Lung microvascular endothelial cell (primary cell): ENCODE measurements at regions not wholly inside any gene's neighbourhood (a gene's known extent, or its start where the extent isn't known, plus 50 kb on each side); places are given as distances from the start of the nearest gene placed in this dataset.
A peak's percentile ranks its signal among the peaks of the same experiment; 100 is the strongest.

Source experiments
- DNase-seq, 2 donors: peaks; one replicate each; pipeline versions ENCODE4 v3.0.0 to v3.0.0-alpha.2; 2010; ENCODE audit warnings: low read depth in 2 of 2

DNA sequence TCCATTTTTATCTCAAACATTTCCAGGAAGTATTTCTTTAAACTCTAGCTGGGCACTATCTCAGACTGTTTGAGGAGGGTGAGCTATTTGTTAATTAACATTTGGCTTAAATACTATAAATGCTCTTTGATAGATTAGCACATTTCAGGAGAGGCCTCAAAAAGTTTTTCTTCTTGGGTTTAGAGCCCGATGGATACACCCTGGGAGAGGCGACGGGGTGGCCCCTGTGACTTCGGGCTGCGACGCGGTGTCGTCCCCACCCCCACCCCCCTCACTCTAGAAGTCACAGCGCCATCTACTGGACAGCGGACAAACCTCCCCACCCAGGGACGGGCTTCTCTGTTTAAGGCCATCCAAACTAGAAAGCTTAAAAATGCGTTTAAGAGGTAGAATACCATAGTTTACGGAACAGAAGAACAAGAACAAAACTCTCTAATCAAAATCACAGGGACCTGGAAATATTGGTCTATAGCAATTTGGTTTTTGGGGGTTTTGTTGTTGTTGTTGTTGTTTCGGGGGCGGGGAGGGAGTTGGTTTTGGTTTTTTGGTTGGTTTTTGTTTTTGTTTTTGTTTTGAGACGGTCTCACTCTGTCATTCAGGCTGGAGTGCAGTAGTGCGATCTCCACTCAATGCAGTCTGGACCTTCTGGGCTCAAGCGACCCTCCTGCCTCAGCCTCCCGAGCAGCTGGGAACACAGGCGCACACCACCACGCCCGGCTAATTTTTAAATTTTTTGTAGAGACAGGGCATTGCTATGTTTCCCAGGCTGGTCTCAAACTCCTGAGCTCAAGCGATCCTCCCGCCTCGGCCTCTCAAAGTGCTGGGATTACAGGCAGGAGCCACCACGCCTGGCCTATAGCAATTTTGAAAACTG is 254.4 kb downstream of the C16orf95 start:
- peak; percentile 80 to 95 for DNase-seq

DNA sequence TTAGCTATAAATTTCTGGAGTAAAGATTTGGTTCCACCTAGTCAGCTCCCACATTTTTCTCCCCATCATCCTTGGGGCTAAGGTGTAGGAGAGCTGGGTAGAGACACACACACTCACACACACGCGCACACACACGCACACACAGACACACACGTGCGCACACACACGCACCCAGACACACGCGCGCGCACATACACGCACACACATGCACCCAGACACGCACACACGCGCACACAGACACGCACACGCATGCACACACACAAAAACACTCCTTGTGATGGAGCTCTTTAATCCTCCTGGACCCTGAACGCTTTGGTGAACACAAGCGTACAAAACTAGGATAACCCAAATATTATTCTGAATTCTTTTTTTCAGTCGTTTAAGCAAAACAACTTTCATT is 253.6 kb downstream of the C16orf95 start:
- DNase-seq: peak in 1 of 2 donors; percentile 80

DNA sequence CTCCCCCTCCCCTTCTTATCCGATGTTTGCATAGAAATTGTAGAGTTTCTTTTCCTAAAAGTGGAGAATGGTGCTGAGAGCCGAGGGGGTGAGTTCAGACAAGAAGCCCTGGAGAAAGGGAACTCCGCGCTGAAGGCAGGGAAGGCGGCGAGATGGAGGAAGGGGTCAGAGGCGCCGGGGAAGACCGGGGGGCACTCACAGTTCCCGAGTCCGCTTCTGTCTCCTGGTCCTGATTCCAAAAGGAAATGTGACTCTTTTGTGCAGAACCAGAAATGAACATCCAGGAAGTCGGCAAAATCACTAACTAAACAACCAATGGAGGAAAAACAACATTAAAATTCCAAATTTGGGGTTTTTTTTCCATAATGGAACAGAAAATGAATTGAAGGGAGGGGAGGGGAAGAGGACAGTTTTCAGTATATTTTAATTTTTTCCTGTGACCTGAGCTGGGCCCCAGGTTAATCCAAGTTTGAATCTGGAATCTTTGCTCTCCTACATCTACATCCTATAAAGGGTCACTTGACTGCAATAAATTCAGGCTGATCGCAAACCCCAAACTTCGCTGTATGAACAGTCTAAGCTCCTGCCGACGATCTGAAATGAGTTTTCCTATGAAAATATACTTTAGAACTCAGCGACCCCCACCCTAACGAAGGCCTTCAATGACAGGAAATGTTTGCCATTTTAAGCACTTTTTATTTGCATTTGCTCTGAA is 252.3 kb downstream of the C16orf95 start:
- DNase-seq: peak; percentile 9 to 86

DNA sequence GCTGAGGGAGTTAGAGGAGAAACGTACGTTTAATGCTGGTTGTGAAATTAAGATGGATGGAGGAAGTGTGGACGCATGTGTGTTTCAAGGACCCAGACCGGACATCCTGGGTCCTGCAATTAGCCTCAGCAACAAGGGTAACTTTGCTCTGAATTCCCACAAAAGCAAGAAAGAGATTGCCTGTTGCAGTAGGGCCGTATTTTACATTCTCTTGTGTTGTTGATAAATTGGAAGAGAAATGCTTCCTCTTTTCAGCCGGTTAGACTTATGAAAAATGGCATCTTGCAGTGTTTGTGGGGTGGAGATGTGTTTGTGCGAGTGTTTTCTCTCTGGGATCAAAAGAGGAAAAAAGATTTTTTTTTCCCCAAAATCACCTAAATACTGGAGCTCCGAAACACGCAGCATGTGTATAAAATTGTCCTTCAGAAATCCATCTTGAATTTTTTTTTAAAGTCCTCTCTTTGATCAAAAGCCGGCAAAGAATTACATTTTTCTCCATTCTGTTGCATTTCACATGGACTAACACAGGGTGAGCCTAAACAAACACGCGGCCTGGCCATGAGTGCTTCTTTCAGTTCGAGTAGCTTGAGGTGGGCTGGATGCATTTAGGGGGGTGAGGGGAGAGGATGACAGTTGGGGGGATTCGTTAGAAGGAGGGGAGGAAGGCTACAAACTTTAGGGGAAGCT is 251.6 kb downstream of the C16orf95 start:
- DNase-seq: peak in 1 of 2 donors; percentile 27

DNA sequence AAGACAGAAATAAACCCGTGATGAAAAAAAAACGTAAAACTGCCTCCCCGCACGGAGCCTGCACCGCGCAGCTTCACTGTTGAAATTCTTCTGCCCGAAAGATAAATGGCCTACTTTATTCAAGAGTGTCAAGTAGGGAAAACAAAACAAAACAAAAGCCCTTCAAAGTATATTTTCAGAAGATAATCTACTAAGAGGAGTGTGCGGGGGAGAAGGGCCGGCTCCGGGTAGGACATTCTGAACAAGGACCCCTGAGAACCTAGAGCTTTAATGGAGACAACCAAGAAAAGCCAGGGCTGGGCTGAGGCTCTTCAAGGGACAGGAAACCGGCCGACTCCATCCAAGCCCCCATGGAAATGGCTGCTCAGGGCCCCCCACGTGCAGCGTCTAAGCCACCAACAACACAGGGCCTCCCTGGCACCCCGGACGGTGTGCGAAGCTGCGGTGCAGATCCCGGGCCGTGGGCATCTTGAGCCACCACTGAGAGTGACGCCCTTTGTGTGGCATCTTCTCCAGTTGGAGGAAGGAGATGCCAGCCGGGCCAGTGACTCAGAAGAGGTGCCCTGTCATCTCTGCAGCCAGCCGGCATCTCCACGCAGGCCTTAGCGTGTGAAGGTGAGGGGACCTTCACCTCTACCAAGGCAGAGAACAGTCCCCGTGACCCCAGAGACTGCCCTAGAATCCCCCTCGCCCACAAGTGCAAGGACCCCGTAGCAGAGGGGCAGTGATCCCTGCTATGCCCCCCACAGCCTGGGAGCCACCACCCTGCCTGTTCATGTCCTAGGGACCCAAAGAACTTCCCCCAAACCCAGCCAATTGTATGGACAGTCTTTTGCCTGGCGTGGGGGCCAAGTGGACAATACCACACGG is 250.8 kb downstream of the C16orf95 start:
- DNase-seq: no peak

DNA sequence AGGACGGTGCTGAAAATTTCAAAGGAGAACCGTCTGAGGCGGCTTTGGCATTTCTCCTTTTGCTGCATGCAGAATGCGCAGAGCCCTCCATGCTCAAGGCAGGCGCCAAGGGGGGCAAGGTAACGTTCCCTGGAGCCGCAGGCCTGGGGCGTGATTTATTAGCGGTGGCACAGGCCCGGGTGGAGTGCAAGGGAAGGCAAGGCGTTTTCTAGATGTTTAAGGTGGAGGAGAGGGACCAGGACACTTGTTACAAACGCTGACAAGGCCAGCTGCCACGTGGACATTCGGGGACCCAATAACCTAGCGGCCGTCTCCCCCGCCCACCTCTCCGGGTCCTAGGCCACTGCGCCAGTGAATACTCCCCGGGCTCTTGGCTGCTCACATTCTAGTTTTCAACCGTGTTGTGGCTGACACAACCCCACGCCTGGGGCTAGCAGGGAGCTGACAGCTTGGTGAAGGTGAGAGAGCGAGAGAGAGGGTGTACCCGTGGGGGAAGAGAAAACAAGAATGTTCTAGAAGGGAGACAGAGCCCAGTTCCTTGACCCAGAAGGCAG is 250.1 kb downstream of the C16orf95 start:
- no peak for DNase-seq

DNA sequence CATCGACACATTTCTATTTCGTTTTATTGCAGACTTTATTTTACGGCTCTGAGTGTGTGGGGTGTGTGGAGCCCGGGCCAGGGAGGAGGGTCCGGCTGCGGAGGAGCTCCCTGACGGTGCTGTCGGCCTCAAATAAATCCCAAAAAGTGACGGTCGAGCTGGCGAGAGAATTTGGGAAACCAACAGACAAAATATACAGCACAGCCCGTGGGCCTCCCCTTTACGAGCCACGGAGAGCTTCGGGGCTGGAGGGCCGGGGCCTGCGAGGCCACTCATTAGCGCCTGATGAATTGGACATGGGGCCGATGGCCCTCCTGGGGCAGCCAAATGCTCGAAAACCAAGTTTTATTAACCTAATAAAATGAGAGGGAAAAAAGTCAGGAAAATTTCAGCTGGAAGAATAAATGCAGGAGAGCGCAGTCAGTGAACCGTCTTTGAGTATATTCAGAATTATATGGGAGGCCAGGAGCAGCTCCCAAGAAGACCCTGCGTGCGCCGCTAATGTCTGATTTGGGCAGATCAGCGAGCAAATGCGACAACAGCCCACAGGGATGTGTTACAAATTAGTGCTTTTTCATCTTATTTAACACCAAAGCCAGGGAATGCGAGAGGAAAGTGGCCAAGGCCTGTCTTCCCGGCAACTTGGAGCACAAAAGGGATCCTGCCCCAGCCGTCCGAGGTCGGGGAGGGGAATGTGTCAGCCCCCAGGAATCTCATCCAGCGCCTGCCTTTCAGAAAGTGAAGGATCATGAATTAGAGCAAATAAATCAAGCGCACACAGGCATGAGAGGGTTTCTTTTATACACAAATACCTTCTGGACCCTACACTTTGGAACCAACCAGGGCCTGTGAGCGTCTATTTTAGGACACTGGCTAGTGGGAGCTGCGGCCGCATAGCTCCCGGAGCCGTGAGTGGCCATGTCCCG is 249.1 kb downstream of the C16orf95 start:
- DNase-seq: no peak

DNA sequence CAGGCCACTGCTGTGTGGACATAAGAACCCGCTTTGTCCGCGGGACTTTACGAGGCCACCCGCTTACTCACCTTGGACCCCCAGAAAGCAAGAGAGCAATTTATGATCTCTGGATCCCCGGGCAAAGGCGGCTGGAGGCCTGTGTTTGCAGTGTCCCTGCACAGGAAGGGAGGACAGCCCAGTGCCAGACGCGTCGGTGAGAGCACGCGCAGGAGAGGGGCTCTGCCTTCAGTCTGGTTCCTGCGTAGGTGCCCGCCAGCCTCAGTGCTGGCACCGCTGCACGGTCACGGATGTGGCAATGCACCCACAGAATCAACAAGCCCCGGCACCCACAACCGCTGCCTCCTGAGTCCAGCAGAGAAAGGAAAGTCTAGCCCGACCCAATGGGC is 248.4 kb downstream of the C16orf95 start:
- no peak for DNase-seq

DNA sequence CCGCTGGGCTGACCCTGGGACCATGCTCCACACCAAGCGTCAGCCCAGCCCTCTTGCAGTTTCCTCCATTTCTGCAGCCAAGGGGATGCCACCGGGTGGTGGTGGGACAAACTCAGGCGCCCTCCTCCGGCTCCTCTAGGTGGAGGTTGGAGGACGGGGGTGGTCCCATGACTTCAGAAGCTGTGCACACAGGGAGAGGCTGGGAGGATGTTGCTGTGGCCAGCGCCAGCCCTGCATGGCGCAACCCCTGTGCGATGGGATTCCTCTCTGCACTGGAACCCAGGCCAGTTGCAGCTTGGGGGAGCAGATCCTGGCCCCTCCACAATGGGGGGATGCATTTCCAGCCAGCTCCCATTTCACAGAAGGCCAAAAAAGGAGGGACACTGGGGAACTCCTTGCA is 246.5 kb downstream of the C16orf95 start:
- DNase-seq: no peak

DNA sequence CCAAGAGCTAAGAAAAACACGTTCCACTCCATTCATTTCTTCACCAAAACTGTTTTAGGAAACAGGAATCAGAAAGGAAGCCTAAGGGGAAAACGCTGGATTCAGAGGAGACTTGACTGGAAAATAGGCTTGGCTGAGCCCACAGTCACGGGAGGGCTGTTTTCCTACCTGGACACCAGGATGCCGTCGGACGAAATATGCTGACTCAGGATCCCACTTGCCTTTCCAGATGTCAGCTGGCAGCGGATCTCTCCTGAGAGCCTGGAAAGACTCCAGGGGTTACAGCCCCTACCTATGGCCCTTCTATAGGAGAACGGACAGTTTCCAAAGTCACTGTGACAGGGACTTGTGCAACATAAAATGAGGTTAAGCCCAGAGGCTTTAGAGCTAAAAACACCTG is 245.1 kb downstream of the C16orf95 start:
- DNase-seq: no peak

DNA sequence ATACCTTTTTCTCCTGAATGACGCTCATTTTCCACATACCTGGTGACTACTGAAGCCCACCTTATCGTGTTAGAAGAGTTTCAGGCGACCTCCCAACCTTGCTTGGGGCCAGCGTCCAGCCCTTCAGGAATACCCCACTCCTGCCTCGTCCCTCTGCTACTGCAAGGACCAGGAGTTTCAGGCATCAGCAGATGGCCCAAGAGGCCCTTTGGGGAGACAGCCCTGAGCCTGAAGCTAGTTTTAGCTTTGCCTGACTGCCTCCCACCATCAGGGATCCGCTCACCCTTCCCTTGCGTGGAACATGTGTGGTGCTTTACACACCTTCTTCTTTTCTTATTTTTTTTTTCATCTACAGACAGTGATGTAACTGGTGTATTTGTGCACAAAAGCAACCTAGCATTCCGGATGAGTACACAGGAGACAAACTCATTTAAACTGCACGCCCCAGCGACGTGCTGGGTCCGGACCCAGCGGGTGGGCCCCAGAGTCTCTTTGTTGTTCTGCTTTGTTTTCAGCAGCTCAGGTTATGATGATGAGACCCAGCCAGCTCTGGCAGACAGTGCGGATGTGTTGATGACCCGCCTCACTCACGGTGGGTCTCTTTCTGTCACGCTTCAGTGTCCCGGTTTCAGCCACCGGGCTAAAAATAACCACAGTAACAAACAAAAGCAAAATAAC is 242.4 kb downstream of the C16orf95 start:
- DNase-seq: peak in 1 of 2 donors; percentile 92

DNA sequence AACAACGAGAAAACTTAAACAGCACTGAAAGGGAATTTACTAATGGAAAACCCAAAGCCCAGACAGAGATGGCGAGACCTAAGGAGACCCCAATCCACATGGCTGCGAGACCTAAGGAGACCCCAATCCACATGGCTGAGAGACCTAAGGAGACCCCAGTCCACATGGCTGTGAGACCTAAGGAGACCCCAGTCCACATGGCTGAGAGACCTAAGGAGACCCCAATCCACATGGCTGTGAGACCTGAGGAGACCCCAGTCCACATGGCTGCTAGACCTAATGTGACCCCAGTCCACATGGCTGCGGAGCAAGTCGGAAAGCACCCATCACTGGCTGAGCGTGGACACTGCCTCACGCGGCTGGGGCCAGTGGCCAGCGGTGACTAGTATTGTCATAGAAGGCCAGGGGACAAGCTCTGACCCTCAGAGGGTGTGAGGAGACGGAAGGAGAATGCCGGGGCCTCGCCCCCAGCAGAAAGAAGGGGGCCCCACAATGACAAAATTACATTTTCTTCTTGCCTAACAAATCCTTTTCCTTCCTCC is 241.8 kb downstream of the C16orf95 start:
- no peak for DNase-seq

DNA sequence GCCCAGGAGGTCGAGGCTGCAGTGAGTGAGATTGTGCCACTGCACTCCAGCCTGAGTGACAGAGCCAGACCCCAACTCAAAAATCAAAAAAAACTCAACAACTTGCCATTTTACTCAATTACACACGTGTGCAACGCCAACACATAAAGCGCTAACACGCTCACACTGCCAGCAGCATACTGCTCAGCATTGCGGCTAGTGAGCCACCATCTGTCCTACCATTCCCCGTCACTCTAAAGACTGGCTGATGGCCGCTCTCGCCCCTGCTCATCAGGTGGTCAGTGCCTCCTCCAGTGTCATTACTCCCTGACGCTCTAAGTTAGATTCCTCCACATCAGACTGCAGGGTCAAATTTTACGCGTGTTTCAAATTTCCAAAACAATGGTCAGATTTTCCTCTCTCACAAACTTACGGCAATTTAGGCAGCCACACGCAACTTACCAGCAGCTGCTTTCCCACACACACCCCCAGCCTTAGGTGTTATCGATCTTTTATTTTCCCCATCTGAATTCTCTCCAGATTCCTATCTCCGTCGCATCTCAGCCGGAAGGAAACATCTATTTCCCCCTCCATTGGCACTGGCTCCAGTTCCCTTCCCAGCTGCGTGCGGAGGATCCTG is 240.8 kb downstream of the C16orf95 start:
- peak in 1 of 2 donors; percentile 83 for DNase-seq

DNA sequence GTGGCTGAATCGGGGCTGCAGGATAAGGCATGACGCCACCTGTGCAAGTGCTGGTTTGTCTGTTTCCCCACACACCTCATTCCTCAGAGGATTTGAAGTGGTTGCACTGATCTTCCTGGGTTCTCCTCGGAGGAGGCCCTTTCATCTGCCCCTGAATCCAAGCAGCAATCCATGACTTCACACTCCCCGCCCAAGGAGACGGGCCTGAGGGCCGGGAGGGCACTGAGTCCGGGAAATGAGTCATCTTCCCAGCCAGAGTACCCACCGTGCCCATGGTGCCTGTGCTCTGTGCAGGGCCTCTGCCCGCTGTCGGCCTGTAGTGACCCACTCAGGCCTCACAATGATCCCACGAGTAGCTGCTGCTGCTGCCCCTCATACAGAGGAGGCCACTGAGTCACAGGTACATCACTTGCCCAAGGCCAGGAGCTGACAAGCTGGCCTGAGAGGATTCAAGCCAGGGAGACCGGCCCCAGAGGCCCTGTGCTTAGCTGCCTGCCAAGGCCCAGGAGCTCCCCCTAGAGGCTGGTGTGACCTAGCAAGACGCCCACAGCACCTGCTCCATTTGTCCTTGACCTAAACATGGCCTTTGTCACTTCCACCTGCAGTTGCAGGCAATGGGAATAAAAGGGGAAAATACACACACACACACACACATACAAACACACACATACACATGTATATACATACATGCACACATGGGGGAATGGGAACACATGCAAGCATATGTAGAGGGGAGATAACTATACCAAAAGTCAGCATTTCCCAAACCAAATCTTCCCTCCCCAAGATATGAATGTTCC is 240.0 kb downstream of the C16orf95 start:
- DNase-seq: peak; percentile 77 to 93

DNA sequence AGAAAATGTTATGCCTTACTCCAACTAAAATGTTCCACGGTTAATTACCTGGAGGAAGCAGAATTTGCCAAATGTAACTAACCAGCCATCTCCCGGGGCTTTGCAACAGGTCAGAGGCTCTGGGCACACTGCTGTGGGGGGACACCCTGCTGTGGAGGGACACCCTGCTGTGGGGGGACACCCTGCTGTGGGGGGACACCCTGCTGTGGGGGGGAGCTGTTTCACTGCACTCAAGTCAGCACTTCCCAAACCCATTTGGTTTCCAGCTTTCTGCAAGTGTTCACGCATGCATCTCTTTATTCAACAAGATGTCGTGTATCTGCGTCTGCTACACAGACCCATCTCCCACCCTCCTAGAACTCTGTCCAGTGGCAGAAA is 239.5 kb downstream of the C16orf95 start:
- DNase-seq: no peak

DNA sequence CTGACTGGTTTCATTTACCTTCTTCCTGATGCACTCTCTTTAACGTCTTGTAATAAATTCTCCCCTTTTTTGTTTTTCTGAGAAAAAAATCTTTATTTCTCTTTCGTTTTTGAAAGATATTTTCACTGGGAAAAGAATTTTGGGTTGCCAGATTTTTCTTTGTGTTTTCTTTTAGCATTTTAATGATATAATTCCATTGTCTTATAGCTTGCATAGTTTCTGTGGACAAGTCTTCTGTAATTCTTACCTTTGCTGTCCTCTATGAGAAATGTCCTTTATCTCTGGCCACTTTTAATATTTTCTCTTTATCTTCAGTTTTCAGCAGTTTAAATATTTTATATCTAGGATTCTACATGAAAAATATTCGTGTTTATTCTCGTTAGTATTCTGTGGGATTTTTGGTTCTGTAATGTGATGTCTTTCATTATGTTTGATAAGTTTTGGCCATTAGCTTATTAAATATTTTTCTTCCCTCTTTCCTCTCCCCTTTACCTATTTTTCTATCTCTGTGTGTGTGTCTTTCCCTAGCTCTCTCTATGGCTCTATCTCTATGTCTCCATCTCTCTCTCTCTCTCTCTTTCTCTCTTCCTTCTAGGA is 236.5 kb downstream of the C16orf95 start:
- no peak for DNase-seq

DNA sequence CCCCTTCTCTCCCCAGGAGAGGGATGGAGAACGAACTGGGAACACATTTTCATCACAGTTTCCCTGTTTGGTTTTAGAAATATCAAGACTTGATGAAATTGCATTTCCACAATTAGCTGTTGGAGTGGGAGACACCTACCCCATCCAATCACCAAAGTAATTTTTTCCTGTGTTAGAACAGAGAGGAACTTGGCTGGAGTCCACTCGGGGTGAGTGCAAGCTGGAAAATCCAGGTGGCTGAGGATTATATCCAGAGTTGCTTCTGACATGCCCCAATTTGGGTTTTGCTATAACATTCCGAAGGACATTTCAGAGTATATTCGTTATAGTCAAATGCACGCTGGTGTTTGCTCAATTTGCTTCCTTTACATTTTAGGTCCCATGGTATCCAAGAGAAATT is 231.8 kb downstream of the C16orf95 start:
- DNase-seq: peak in 1 of 2 donors; percentile 29
